GM12801 (cell line): ENCODE measurements at regions not wholly inside any gene's neighbourhood (a gene's known extent, or its start where the extent isn't known, plus 50 kb on each side); places are given as distances from the start of the nearest gene placed in this dataset.

Experiments used
- CTCF ChIP-seq: IDR thresholded peaks from one replicate; pipeline ENCODE4 v1.5.1; 2011; ENCODE audit warnings: control low read depth; ENCODE audit not compliant: insufficient read length; ENCODE audit errors: extremely low read depth

DNA sequence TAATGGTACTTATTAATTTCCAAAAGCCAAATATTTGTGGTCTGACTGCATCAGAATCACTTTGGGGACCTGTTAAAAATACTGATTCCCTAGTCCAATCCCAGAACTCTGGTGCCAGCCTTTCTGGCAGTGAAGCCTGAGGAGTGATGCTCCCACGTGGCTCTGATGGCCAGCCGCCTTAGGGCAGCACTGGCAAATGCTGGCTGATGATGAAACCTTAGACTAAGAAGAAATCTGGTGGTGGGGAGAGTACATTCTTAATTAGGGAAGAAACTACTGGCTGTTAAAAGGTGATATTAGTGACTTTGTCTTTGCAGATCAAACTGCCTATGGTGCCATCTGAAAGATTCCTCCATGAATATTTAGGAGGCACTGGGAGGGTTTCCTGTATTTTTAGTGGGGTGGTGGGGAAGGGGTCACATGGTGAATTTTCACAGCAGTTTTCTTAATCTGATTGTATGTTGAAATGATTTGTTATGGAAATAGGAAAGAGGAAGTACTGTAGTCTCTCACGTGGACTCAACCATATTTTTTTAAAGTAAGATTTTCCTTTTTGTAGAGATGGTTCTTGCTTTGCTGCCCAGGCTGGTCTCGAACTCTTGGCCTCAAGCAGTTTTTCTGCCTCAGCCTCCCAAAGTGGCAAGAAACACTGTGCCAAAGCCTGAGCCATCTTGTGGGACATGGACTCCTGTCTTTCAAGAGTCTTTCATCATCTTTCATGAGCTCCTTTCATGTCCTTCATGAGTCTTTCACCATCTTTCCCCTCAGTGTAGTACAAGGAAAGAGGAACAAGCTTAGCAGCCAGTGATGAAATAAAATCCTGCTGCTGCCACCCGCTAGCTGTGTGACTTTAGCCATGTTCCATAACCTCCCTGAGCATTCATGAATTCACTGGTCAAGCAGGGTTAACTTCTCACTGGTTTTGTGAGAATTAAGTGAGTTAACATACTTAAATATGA is 90.8 kb downstream of the ZNF330 start:
- TF ChIP-seq CTCF, result no peak

DNA sequence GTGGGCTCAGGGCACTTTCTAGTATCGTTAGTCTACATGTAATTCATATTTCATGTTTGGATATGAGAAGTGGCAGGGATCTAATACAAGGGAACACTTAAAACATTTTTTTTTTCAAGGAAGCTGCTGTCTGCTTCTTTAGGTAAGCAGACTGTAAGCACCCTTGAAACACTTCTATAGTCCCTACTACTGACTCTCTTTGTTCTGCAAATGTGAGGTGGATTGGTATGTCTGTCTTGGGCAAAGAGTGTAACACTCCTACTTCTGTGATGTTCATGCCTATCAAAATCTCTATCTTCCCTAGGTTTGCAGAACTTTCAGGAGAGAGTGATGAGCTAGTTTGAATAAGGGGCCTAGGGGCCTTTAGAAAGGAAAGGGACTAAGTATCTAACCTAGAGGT is 93.9 kb downstream of the ZNF330 start:
- TF ChIP-seq CTCF, result no peak

DNA sequence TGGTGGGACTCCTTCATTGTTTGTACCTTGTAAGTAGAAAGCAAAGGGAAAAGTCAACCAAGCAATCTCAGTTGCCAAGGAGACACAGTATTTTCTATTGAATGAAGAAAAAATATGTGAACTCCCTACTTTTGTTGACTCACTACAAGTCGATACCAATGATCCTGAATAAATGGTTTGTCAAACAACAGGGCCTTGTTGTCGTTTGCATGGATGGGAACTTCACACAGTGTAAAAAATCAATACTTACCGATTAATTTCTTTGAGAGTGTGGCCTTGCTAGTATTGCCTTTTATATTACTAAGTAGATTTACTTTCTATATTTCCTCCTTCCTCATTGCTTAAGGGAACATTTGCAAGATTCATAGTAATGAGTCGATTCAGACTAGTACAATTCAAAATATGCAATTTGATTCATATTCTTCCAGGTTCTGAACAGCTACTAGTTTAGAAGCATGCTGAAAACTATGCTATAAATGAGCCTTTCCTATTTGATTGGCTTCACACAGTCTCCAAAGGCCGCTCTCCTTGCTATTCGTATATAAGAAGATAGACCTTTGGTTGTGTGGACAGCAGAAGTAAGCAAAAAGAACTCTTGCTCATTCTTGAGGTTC is 108.0 kb downstream of the ZNF330 start:
- no peak for TF ChIP-seq CTCF

GRCh38 chr4:141329174-141329569 is 108.5 kb downstream of the ZNF330 start:
- TF ChIP-seq CTCF, result no peak

- no peak for TF ChIP-seq CTCF
These were observed 109.9 kb downstream of the ZNF330 start for GRCh38 chr4:141330616-141331015.

DNA sequence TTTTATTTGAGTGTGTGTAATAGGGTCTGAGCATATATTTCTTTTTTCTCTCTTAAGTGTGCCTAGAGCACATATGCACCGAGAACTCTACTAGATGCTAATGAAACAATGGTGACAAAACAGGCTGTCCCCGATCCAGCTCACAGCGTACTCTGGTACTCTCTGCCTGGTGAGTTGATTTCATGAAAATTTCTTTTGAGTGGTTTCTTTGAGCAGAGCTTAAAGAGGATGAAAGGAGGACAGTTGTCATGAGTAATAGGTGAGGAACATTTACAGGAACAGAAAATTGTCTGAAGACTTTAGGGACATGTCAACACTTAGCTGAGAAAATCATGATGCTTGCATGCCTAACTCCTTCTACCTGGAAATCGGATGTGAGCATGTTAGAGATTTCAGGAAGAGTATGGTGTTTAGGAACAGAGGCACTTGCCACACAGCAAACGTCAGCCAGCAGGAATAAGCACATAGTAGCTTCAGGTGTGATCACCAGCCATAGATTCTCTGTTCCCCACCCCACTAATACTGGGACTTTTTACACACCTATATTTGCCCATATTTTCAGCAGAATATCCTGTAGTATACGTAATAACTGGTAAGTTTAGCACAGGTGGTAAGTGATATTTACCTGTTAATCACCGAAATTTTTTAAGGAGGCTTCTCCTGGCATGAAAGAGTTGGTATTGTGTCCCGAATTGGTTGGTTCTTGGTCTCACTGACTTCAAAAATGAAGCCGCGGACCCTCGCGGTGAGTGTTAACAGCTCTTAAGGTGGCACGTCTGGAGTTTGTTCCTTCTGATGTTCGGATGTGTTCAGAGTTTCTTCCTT is 111.1 kb downstream of the ZNF330 start:
- TF ChIP-seq CTCF, result no peak

- TF ChIP-seq CTCF, result no peak
These were observed 114.5 kb downstream of the ZNF330 start for GRCh38 chr4:141335166-141335565.
